Nephron (organoid): ENCODE measurements at regions not wholly inside any gene's neighbourhood (a gene's known extent, or its start where the extent isn't known, plus 50 kb on each side); places are given as distances from the start of the nearest gene placed in this dataset.

Experiments
- H3K27ac Mint-ChIP-seq, 3 experiments: 2 replicates each; pipeline ENCODE4 v1.8.0; 2020; ENCODE audit warnings: mixed read lengths in 3 of 3, mild to moderate bottlenecking in 2 of 3, moderate library complexity in 1 of 3
- H3K27me3 Mint-ChIP-seq: 2 replicates; pipeline ENCODE4 v1.8.0; 2021; ENCODE audit warnings: low read depth, mild to moderate bottlenecking, moderate library complexity, mixed read lengths
- H3K36me3 Mint-ChIP-seq: 2 replicates; pipeline ENCODE4 v1.8.0; 2020; ENCODE audit warnings: low read depth, mixed read lengths
- H3K4me1 Mint-ChIP-seq: 2 replicates; pipeline ENCODE4 v1.8.0; 2020; ENCODE audit warnings: mixed read lengths
- H3K4me3 Mint-ChIP-seq, 3 experiments: 2 replicates each; pipeline ENCODE4 v1.8.0; 2020; ENCODE audit warnings: mild to moderate bottlenecking in 3 of 3, mixed read lengths in 3 of 3, moderate library complexity in 2 of 3
- H3K9me3 Mint-ChIP-seq: 2 replicates; pipeline ENCODE4 v1.8.0; 2020; ENCODE audit warnings: mixed read lengths
- TF ChIP-seq, protein P1 (sequence below), 3 experiments: fragments of 200-600 bp; sonication (generic); IDR thresholded peaks; one replicate each; pipeline ENCODE4 v1.5.0; 2021; ENCODE audit warnings: antibody characterized with exemption in 3 of 3; ENCODE audit not compliant: unreplicated experiment in 3 of 3

- peaks cover 3% of the 10 kb centered on the region for H3K9me3 Mint-ChIP-seq
- no peaks in the 10 kb centered on the region for H3K36me3 Mint-ChIP-seq
- no peak overlapping the region for H3K27ac Mint-ChIP-seq
- H3K4me1 Mint-ChIP-seq = peaks cover 4% of the 10 kb centered on the region
- H3K27me3 Mint-ChIP-seq = peaks cover 20% of the 10 kb centered on the region
- TF ChIP-seq, protein P1, sequence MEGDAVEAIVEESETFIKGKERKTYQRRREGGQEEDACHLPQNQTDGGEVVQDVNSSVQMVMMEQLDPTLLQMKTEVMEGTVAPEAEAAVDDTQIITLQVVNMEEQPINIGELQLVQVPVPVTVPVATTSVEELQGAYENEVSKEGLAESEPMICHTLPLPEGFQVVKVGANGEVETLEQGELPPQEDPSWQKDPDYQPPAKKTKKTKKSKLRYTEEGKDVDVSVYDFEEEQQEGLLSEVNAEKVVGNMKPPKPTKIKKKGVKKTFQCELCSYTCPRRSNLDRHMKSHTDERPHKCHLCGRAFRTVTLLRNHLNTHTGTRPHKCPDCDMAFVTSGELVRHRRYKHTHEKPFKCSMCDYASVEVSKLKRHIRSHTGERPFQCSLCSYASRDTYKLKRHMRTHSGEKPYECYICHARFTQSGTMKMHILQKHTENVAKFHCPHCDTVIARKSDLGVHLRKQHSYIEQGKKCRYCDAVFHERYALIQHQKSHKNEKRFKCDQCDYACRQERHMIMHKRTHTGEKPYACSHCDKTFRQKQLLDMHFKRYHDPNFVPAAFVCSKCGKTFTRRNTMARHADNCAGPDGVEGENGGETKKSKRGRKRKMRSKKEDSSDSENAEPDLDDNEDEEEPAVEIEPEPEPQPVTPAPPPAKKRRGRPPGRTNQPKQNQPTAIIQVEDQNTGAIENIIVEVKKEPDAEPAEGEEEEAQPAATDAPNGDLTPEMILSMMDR (IDR thresholded peaks at IDR 0.05; ENCODE audit: unreplicated experiment in 3 of 3) = no peak
- no peak overlapping the region for H3K4me3 Mint-ChIP-seq
Measured at GRCh38 chr1:2910211-2910610, 108.7 kb upstream of the TTC34 start.

DNA sequence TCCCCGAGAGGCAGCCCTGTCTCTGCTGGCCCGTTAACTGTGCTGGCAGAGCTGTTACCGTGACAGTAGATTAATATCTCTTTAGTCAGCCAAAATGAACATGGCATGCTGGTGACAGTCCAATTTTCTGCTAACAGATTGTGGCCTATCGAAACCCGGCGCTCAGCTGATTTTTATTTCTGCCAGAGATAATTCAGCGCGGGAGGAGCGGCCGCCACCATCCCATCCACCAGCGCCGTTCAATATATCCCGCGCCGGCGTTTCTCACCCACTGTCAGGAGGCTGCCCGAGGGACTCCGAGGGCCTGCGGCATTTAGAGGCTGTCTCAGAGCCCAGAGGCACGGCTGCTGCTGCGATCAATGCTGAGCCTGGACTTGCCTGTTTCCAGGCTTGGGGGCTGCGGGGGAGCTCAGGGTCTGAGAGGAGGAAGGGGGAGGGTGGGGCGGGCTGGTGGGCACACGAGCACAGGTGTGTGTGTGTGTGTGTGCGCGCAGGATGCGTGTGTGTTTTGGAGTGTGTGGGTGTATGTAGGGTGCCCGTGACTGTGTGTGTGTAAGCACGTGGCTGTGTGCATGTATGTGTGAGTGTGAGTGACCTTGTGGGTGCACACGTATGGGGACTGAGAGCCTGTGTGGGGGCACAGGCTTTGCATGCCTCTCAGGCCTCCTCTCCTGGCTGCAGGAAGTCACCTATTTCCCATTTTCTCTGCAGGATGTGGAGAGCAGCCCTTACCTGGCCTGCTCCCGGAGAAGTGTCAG is 109.7 kb upstream of the ACTRT2 start:
- Mint-ChIP-seq H3K4me1 (no peaks in the 10 kb centered on the region), H3K9me3 (peaks cover 8% of the 10 kb centered on the region), H3K36me3 (peaks cover 4% of the 10 kb centered on the region), H3K27me3 (peaks cover 18% of the 10 kb centered on the region), H3K4me3 (no peak overlapping the region), H3K27ac (no peak overlapping the region)
- TF ChIP-seq, protein P1 (IDR thresholded peaks at IDR 0.05; ENCODE audit: unreplicated experiment in 3 of 3) = no peak

GRCh38 chr1:2912424-2913061 is 108.7 kb upstream of the ACTRT2 start:
- Mint-ChIP-seq H3K36me3 (peaks cover 4% of the 10 kb centered on the region), H3K27ac (no peak overlapping the region), H3K4me3 (no peak overlapping the region), H3K9me3 (peaks cover 9% of the 10 kb centered on the region), H3K4me1 (no peaks in the 10 kb centered on the region), H3K27me3 (peaks cover 22% of the 10 kb centered on the region)
- TF ChIP-seq, protein P1 (IDR thresholded peaks at IDR 0.05; ENCODE audit: unreplicated experiment in 3 of 3) = no peak

DNA sequence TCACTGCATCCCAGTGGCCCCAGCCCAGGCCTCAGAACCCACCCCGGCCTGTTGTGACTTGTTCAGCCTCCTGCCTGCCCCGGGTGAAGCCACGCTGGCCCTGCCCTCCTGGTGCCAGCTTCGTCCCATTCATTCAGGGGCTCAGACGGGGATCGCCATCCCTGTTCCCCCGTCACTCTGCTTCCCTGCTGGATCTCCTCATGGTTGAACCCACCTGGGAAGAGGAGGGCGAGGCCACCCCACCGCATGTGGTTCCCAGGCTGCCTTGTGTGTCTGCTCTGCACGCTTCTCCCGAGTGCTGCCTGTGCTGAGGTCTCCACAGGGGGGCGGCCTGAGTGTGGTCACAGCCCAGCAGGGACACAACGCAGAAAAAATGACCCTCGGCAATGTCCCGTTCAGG is 108.2 kb upstream of the ACTRT2 start:
- Mint-ChIP-seq H3K4me3 (no peak overlapping the region), H3K27ac (no peak overlapping the region), H3K4me1 (no peaks in the 10 kb centered on the region), H3K36me3 (peaks cover 4% of the 10 kb centered on the region), H3K27me3 (peaks cover 28% of the 10 kb centered on the region), H3K9me3 (peaks cover 14% of the 10 kb centered on the region)
- TF ChIP-seq, protein P1 (IDR thresholded peaks at IDR 0.05; ENCODE audit: unreplicated experiment in 3 of 3) = no peak

GRCh38 chr1:2914702-2915101 is 106.6 kb upstream of the ACTRT2 start:
- H3K9me3 Mint-ChIP-seq = peaks cover 21% of the 10 kb centered on the region
- TF ChIP-seq, protein P1 (IDR thresholded peaks at IDR 0.05; ENCODE audit: unreplicated experiment in 3 of 3) = peak; percentile 17 to 25 (median 19)
- H3K27ac Mint-ChIP-seq = no peak overlapping the region
- H3K4me3 Mint-ChIP-seq = no peak overlapping the region
- peaks cover 39% of the 10 kb centered on the region for H3K27me3 Mint-ChIP-seq
- peaks cover 12% of the 10 kb centered on the region for H3K4me1 Mint-ChIP-seq
- H3K36me3 Mint-ChIP-seq = peaks cover 4% of the 10 kb centered on the region
